CD4-positive, alpha-beta T cell treated with Interleukin-2 at 100 ng/mL for 4 hours (primary cell): ENCODE measurements at regions not wholly inside any gene's neighbourhood (a gene's known extent, or its start where the extent isn't known, plus 50 kb on each side); places are given as distances from the start of the nearest gene placed in this dataset.
A peak's percentile ranks its signal among the peaks of the same experiment; 100 is the strongest.
"Not testable (repeated sequence)": the region's sequence is repeated elsewhere in the genome, so short reads cannot be mapped to it uniquely, and the experiment has no call there.

ENCODE experiments used
- DNase-seq: peaks from one replicate; pipeline ENCODE4 v3.0.0-alpha.2; 2020; ENCODE audit warnings: low spot score

DNA sequence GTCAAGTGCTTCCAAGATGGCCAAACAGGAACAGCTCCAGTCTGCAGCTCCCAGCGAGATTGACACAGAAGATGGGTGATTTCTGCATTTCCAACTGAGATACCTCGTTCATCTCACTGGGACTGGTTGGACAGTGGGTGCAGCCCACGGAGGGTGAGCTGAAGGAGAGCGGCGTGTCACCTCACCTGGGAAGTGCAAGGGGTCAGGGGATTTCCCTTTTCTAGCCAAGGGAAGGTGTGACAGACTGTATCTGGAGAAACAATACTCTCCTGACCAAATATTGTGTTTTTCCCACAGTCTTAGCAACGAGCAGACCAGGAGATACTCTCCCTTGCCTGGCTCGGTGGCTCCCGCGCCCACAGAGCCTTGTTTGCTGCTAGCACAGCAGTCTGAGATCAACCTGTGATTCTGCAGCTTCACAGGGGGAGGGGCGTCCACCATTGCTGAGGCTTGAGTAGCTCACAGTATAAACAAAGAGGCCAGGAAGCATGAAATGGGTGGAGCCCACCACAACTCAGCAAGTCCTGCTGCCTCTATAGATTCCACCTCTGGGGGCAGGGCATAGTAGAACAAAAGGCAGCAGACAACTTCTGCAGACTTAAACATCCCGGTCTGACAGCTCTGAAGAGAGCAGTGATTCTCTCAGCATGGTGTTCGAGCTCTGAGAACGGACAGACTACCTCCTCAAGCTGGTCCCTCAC is 293.5 kb upstream of the SUCLG2 start:
- DNase-seq: peak; percentile 64

GRCh38 chr3:67946436-67946835 is 292.0 kb upstream of the SUCLG2 start:
- DNase-seq: no peak

DNA sequence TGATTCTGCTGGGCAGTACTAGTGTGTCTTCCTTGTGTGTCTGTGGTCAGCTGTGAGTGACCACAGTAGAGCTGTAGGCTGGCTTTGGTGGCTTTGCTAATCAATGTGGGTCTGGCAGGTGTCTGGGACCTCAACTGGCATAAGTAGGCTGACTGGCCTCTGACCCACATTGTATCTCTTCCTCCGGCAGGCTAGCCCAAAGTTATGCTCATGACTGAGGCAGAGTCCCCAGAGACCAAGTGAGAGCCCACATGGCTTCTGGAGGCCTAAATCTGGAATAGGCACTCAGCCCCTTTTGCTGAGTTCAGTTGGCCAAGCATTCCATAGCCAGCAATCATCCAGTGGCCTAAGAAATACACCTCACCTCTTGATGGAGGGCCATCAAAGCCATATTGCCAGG is 289.1 kb upstream of the SUCLG2 start:
- no peak for DNase-seq

DNA sequence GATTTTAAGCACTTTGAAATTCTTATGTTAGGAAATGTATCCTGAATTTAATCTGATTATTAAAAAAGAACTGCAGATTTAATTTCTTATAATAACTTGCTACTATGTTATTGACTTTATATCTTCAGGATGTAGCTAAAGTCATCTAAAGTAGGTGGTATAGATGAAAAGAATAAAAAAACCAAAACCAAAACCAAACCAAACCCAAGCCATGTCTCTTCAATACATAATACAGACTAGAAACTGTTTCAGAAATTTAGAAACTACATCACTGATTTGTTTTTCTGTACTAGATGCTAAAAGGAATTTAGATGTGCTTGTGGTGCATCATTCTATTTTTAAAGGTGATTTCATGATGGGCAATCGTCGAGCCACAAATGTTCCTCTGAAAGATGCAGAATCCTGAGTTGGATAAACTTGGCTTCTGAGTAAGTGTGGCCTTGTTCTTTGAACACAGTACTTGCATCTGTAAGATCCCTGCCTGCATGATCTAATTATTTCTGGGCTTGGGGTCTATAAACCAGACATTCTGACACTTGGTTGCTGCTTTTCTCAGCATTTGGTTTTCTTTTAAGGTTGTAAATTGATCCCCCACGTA is 287.1 kb upstream of the SUCLG2 start:
- DNase-seq: no peak

GRCh38 chr3:67940210-67940952 is 286.0 kb upstream of the SUCLG2 start:
- DNase-seq: no peak

- DNase-seq: no peak
These were observed 283.2 kb upstream of the SUCLG2 start for GRCh38 chr3:67937498-67938118.

DNA sequence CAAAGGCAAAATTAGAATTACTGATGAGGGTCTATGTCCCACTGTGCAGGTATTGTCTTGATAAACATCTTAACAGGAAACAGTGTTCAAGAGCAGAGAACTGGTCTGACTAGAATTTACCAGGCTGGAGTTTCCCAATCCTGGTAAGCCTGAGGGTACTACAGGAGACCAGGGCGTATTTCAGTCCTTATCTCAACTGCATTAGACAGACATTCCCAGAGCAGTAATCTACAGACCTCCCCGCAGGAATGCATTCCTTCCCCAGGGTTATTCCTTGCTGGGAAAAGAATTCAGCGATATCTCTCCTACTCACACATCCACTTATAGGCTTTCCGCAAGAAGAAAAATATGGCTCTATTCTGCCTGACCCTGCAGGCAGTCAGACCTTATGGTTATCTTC is 276.0 kb upstream of the SUCLG2 start:
- not testable (repeated sequence) for DNase-seq

DNA sequence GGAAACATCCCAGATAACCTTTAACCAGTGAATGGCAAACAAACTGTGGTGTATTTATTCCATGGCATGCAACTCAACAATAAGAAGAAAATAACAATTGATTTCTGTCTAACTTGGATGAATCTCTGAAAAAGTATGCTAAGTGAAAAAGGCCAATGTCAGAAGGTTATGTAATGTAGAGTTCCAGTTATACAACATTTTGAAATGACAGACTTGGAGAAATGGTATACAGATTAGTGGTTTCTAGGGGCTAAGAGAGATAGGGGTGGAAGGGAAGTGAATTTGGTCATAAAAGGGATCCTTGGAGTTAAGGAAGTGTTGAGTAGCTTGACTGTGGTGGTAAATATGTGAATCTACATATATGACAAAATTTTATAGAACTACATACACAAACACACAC is 269.4 kb upstream of the SUCLG2 start:
- DNase-seq: no peak

DNA sequence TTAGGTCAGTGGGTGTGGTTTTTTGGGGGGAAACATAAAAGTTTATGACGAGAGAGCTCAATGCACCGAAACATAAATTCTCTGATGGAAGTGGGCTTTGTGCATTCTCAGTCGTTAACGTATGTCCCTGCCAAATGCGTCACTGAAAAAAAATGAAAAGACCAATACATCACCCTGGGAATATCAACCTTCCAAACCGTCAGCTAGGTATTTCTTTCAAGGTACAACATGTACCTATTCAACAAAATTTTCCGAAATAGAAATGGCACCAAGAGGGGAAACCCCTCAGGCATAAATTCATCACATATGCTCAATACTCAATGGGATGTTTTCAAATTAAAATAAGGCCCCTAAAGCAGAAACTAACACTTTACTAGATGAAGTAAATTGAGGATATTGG is 266.6 kb upstream of the SUCLG2 start:
- DNase-seq: no peak

DNA sequence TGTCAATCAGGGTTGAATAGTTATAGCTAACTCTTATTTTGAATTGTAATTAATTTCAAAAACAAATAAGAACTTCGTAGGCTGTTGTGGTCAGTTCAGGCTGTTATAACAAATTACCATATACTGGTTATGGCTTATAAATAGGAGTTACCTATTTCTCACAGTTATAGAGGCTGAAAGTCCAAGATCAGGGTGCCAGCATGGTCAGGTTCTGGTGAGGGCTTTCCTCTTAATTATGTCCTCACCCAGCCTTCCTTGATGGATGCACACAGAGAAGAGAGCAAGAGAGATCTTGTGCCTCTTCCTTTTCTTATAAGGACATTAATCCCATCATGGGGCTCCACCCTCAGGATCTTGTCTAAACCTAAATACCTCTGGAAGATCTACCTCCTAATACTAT is 265.9 kb upstream of the SUCLG2 start:
- no peak for DNase-seq

- no peak for DNase-seq
These were observed 261.9 kb upstream of the SUCLG2 start for GRCh38 chr3:67916353-67916752.

GRCh38 chr3:67907735-67908134 is 253.3 kb upstream of the SUCLG2 start:
- no peak for DNase-seq

GRCh38 chr3:67906261-67906660 is 251.8 kb upstream of the SUCLG2 start:
- DNase-seq: no peak

- DNase-seq: peak; percentile 15
These were observed 247.3 kb upstream of the SUCLG2 start for GRCh38 chr3:67901681-67902080.

- no peak for DNase-seq
These were observed 244.5 kb upstream of the SUCLG2 start for GRCh38 chr3:67898916-67899315.

- DNase-seq: no peak
These were observed 243.2 kb upstream of the SUCLG2 start for GRCh38 chr3:67897351-67898336.

GRCh38 chr3:67896130-67896529 is 241.7 kb upstream of the SUCLG2 start:
- no peak for DNase-seq

DNA sequence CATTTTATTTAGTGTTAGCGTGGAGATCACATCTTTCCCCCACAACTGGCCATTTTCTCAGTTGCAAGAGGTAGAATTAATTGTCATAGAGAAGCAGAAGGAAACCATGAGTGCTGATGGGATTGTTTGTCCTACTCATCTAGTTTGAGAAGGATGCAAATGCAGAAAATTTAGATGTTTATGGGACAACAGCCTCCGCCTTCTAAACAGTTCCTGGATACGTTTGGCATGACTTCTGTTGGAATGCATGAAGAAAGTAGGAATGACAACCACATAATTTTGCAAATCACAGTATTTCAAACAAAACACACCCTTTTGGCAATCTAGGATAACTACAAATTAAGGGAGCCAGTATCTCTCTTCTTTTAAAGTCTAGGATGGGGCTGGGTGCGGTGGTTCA is 240.1 kb upstream of the SUCLG2 start:
- no peak for DNase-seq

- no peak for DNase-seq
These were observed 229.9 kb upstream of the SUCLG2 start for GRCh38 chr3:67884345-67884744.

- DNase-seq: no peak
These were observed 229.4 kb upstream of the SUCLG2 start for GRCh38 chr3:67883766-67884165.

DNA sequence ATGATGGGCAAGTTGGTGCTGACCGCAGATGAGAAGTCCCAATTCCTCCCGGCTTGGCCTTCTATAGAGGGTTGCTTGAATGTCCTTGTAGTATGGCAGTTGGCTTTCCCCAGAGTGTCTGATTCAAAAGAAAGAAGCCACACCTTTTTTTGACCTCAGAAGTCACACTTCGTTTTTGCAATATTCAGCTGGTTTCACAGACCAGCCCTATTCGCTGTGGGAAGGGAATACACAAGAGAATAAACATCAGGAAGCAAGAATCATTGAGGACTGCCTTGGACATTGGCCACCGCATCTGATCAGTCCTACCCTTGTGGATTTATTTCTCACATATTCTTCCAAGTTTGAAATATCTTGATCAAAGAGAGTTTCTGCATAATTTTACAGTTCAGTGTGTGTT is 228.6 kb upstream of the SUCLG2 start:
- no peak for DNase-seq

DNA sequence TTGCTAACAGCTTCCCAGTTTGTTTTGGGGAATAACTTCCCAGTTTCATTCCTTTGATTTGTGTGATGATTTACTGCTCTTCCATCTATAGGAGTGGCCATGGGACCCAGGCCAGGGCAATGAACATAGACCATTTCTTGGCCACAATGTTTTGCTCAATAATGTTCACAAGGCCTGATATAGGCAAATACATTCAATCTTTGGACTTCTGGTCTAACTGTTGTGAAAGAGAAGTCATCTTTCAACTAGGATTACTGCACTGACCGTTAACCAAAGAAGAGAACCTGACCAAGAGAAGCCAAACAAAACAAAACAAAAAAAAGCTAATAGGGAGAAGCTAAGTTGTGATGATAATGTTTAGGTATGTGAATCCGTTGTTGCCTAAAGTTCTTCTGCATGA is 221.8 kb upstream of the SUCLG2 start:
- DNase-seq: no peak
